H9 (cell line): ENCODE measurements at regions not wholly inside any gene's neighbourhood (a gene's known extent, or its start where the extent isn't known, plus 50 kb on each side); places are given as distances from the start of the nearest gene placed in this dataset.

Experiments
- DNase-seq: peaks from one replicate; pipeline ENCODE4 v3.0.0-alpha.2; 2017
- H2AFZ ChIP-seq: one replicate; pipeline ENCODE4 v1.6.1; 2013; ENCODE audit warnings: mild to moderate bottlenecking, low read length, control low read depth, moderate library complexity
- H2AK5ac ChIP-seq: 2 replicates; pipeline ENCODE4 v1.6.1; 2013; ENCODE audit warnings: low read length, control low read depth, mixed read lengths; ENCODE audit not compliant: insufficient read length
- H2BK120ac ChIP-seq: one replicate; pipeline ENCODE4 v1.6.1; 2013; ENCODE audit warnings: low read depth, mild to moderate bottlenecking, low read length, control low read depth, inconsistent platforms; ENCODE audit not compliant: poor library complexity, severe bottlenecking
- H2BK12ac ChIP-seq: 2 replicates; pipeline ENCODE4 v1.6.1; 2013; ENCODE audit warnings: low read length, control low read depth, mixed read lengths, low read depth; ENCODE audit not compliant: insufficient read length
- H2BK15ac ChIP-seq: 2 replicates; pipeline ENCODE4 v1.6.1; 2013; ENCODE audit warnings: low read depth, low read length, control low read depth
- H2BK20ac ChIP-seq: one replicate; pipeline ENCODE4 v1.6.1; 2013; ENCODE audit warnings: low read depth, mild to moderate bottlenecking, low read length, control low read depth, inconsistent platforms; ENCODE audit not compliant: poor library complexity, severe bottlenecking
- H2BK5ac ChIP-seq: 2 replicates; pipeline ENCODE4 v1.6.1; 2013; ENCODE audit warnings: low read length, control low read depth, mixed read lengths; ENCODE audit not compliant: insufficient read length
- H3K14ac ChIP-seq: 2 replicates; pipeline ENCODE4 v1.6.1; 2013; ENCODE audit warnings: low read length, control low read depth; ENCODE audit not compliant: insufficient read depth
- H3K18ac ChIP-seq: 2 replicates; pipeline ENCODE4 v1.6.1; 2013; ENCODE audit warnings: low read depth, mild to moderate bottlenecking, mixed read lengths, low read length, control low read depth; ENCODE audit not compliant: insufficient read length
- H3K23ac ChIP-seq: 2 replicates; pipeline ENCODE4 v1.6.1; 2013; ENCODE audit warnings: low read length, control low read depth, mixed read lengths, low read depth; ENCODE audit not compliant: insufficient read length
- H3K23me2 ChIP-seq: 2 replicates; pipeline ENCODE4 v1.6.1; 2013; ENCODE audit warnings: low read depth, mild to moderate bottlenecking, mixed read lengths, low read length, control low read depth; ENCODE audit not compliant: insufficient read length, poor library complexity, severe bottlenecking
- H3K27ac ChIP-seq: 2 replicates; pipeline ENCODE4 v1.5.1; 2013; ENCODE audit warnings: low read length, control low read depth, mixed read lengths, low read depth; ENCODE audit not compliant: insufficient read length
- H3K27me3 ChIP-seq: 2 replicates; pipeline ENCODE4 v1.6.1; 2013; ENCODE audit warnings: low read length, control low read depth, inconsistent platforms; ENCODE audit not compliant: insufficient read depth
- H3K4ac ChIP-seq: 2 replicates; pipeline ENCODE4 v1.6.1; 2013; ENCODE audit warnings: low read depth, mild to moderate bottlenecking, control low read depth, inconsistent platforms, low read length, moderate library complexity
- H3K4me1 ChIP-seq: 2 replicates; pipeline ENCODE4 v1.6.1; 2013; ENCODE audit warnings: low read length, control low read depth, inconsistent platforms; ENCODE audit not compliant: insufficient read depth
- H3K4me2 ChIP-seq: 2 replicates; pipeline ENCODE4 v1.6.1; 2013; ENCODE audit warnings: low read length, control low read depth, mixed read lengths; ENCODE audit not compliant: insufficient read length, insufficient read depth
- H3K56ac ChIP-seq: 2 replicates; pipeline ENCODE4 v1.6.1; 2013; ENCODE audit warnings: low read depth, mild to moderate bottlenecking, mixed read lengths, low read length, control low read depth; ENCODE audit not compliant: insufficient read length
- H3K79me1 ChIP-seq: 2 replicates; pipeline ENCODE4 v1.6.1; 2013; ENCODE audit warnings: low read depth, mild to moderate bottlenecking, moderate library complexity, low read length, control low read depth, inconsistent platforms; ENCODE audit not compliant: insufficient read depth, poor library complexity, severe bottlenecking
- H3K79me2 ChIP-seq: 2 replicates; pipeline ENCODE4 v1.6.1; 2013; ENCODE audit warnings: low read length, control low read depth, inconsistent platforms; ENCODE audit not compliant: insufficient read depth
- H3K9ac ChIP-seq: 2 replicates; pipeline ENCODE4 v1.6.1; 2013; ENCODE audit warnings: low read length, control low read depth, mixed read lengths; ENCODE audit not compliant: insufficient read length; ENCODE audit errors: extremely low read depth
- H3K9me3 ChIP-seq: one replicate; pipeline ENCODE4 v1.6.1; 2013; ENCODE audit warnings: low read depth, low read length, inconsistent platforms; ENCODE audit not compliant: control insufficient read depth
- H3T11ph ChIP-seq: one replicate; pipeline ENCODE4 v1.6.1; 2013; ENCODE audit warnings: mild to moderate bottlenecking, low read length, control low read depth, inconsistent platforms
- H4K20me1 ChIP-seq: one replicate; pipeline ENCODE4 v1.6.1; 2013; ENCODE audit not compliant: control insufficient read depth, insufficient read length, insufficient read depth
- H4K5ac ChIP-seq: 2 replicates; pipeline ENCODE4 v1.6.1; 2013; ENCODE audit warnings: low read depth, mild to moderate bottlenecking, mixed read lengths, low read length, control low read depth; ENCODE audit not compliant: insufficient read length
- H4K8ac ChIP-seq: replicated peaks from 2 replicates; pipeline ENCODE4 v1.6.1; 2013; ENCODE audit warnings: low read length, control low read depth, mixed read lengths, low read depth; ENCODE audit not compliant: insufficient read length
- H4K91ac ChIP-seq: 2 replicates; pipeline ENCODE4 v1.6.1; 2013; ENCODE audit warnings: low read depth, mild to moderate bottlenecking, moderate library complexity, mixed read lengths, low read length, control low read depth; ENCODE audit not compliant: insufficient read length
- H3K27ac Mint-ChIP-seq, 3 experiments: 2 replicates in 2 of 3; 3 replicates in 1 of 3; pipeline ENCODE4 v1.8.0; 2020 to 2021; ENCODE audit warnings: mixed read lengths in 3 of 3, mild to moderate bottlenecking in 1 of 3, moderate library complexity in 1 of 3
- H3K27me3 Mint-ChIP-seq: 2 replicates; pipeline ENCODE4 v1.8.0; 2021; ENCODE audit warnings: low read depth, mild to moderate bottlenecking, moderate library complexity, mixed read lengths
- H3K36me3 Mint-ChIP-seq, 3 experiments: 2 replicates in 2 of 3; 3 replicates in 1 of 3; pipeline ENCODE4 v1.8.0; 2020 to 2021; ENCODE audit warnings: low read depth in 3 of 3, mixed read lengths in 3 of 3; ENCODE audit not compliant: insufficient read depth in 1 of 3
- H3K4me1 Mint-ChIP-seq, 2 experiments: 2 replicates each; pipeline ENCODE4 v1.8.0; 2020; ENCODE audit warnings: mixed read lengths in 2 of 2
- H3K4me3 Mint-ChIP-seq, 2 experiments: 2 replicates in 1 of 2; 3 replicates in 1 of 2; pipeline ENCODE4 v1.8.0; 2020 to 2021; ENCODE audit warnings: mild to moderate bottlenecking in 2 of 2, mixed read lengths in 2 of 2, moderate library complexity in 1 of 2
- H3K9me3 Mint-ChIP-seq, 2 experiments: 2 replicates in 1 of 2; 3 replicates in 1 of 2; pipeline ENCODE4 v1.8.0; 2020; ENCODE audit warnings: mild to moderate bottlenecking in 2 of 2, mixed read lengths in 2 of 2, moderate library complexity in 1 of 2
- WGBS: extraction: QIAGEN DNeasy Blood & Tissue Kit; methylation state at CpG from one replicate; pipeline ENCODE4 v1.1.7; 2013; ENCODE audit warnings: missing lambda C conversion rate, low lambda C conversion rate, mixed read lengths; ENCODE audit not compliant: insufficient read length; ENCODE audit errors: extremely low coverage; 5-methylcytosine and 5-hydroxymethylcytosine counted together
- TF ChIP-seq, protein P1 (sequence below): fragments of 200-600 bp; sonication (generic); conservative IDR thresholded peaks from 3 replicates; pipeline ENCODE4 v1.8.0; 2021; ENCODE audit warnings: antibody characterized with exemption, mild to moderate bottlenecking

DNA sequence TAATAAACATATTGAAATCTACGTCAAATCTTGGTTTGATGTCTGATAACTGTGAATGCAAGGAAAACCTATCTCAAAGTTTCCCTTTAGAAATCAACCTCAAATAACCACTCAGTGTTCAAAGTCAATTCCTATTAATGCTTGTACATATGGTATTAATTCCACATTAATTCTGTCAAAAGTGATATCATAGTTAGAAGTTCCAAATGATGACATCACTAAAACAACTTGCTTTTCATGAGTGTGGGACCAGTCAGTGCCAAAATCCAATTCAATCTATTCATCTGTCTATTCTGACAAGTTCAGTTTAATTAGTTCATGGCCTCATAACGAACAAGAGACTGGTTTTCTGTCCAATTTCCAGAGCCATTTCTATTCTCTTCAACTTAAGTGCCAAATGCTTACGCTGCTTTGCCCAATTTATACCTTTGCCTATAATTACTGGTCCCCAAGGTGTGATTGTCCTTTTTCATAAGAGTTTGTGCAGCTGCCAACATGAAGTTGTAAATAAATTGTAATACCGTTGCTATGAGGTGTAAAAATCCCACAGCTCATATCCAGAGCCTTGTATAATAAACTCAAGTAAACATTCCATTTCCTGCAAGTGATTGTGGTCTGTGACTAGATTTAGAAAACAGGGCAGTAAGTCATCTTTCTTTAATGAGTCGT lies 476.2 kb downstream of the RAB28 start:
- H2BK15ac ChIP-seq = no peak overlapping the region
- H2BK120ac ChIP-seq = no peak overlapping the region
- H3K18ac ChIP-seq = no peak overlapping the region
- no peaks in the 10 kb centered on the region for H3K27me3 ChIP-seq
- no peak overlapping the region for H2AFZ ChIP-seq
- no peaks in the 10 kb centered on the region for H3K79me1 ChIP-seq
- no peak overlapping the region for H2BK12ac ChIP-seq
- Mint-ChIP-seq H3K27me3 (0 out of 2 replicates have a peak, but pooled peaks cover 2% of the 10 kb centered on the region), H3K36me3 (no peaks in the 10 kb centered on the region), H3K27ac (no peak overlapping the region), H3K4me1 (peaks cover 0 to 3% of the 10 kb centered on the region in 2 experiments; a peak in 1 of 4 replicates), H3K9me3 (no peaks in the 10 kb centered on the region; a peak in 1 of 5 replicates), H3K4me3 (no peak overlapping the region)
- H3T11ph ChIP-seq = no peak overlapping the region
- H2BK20ac ChIP-seq = no peak overlapping the region
- H2AK5ac ChIP-seq = no peak overlapping the region
- no peak overlapping the region for H3K27ac ChIP-seq
- no peaks in the 10 kb centered on the region for H3K9me3 ChIP-seq
- WGBS = no CpG with 5 or more reads among the region's 5 CpGs
- no peaks in the 10 kb centered on the region for H4K20me1 ChIP-seq
- H4K5ac ChIP-seq = no peak overlapping the region
- no peak overlapping the region for H3K4ac ChIP-seq
- no peak overlapping the region for H3K14ac ChIP-seq
- no peak overlapping the region for H4K91ac ChIP-seq
- H3K79me2 ChIP-seq = no peaks in the 10 kb centered on the region
- no peak overlapping the region for H3K56ac ChIP-seq
- H3K23me2 ChIP-seq = no peaks in the 10 kb centered on the region
- H3K23ac ChIP-seq = no peak overlapping the region
- no peak overlapping the region for H2BK5ac ChIP-seq
- TF ChIP-seq, protein P1, sequence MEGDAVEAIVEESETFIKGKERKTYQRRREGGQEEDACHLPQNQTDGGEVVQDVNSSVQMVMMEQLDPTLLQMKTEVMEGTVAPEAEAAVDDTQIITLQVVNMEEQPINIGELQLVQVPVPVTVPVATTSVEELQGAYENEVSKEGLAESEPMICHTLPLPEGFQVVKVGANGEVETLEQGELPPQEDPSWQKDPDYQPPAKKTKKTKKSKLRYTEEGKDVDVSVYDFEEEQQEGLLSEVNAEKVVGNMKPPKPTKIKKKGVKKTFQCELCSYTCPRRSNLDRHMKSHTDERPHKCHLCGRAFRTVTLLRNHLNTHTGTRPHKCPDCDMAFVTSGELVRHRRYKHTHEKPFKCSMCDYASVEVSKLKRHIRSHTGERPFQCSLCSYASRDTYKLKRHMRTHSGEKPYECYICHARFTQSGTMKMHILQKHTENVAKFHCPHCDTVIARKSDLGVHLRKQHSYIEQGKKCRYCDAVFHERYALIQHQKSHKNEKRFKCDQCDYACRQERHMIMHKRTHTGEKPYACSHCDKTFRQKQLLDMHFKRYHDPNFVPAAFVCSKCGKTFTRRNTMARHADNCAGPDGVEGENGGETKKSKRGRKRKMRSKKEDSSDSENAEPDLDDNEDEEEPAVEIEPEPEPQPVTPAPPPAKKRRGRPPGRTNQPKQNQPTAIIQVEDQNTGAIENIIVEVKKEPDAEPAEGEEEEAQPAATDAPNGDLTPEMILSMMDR = no peak
- H3K9ac ChIP-seq = no peak overlapping the region
- H3K4me2 ChIP-seq = no peak overlapping the region
- no peak overlapping the region for H4K8ac ChIP-seq
- no peak for DNase-seq
- no peaks in the 10 kb centered on the region for H3K4me1 ChIP-seq
